Hepatocyte (in vitro differentiated cells): ENCODE measurements at regions not wholly inside any gene's neighbourhood (a gene's known extent, or its start where the extent isn't known, plus 50 kb on each side); places are given as distances from the start of the nearest gene placed in this dataset.

Experiments used
- DNase-seq: peaks from one replicate; pipeline ENCODE4 v3.0.0-alpha.2; 2016; ENCODE audit warnings: low spot score
- H2AFZ ChIP-seq: fragments of 200-600 bp; sonication (generic); 2 replicates; pipeline ENCODE4 v1.6.0; 2016; ENCODE audit warnings: antibody characterized with exemption, mild to moderate bottlenecking
- H3K27ac ChIP-seq: fragments of 200-600 bp; sonication (generic); 2 replicates; pipeline ENCODE4 v1.5.1; 2016; ENCODE audit warnings: mild to moderate bottlenecking
- H3K27me3 ChIP-seq: fragments of 200-600 bp; sonication (generic); 2 replicates; pipeline ENCODE4 v1.6.1; 2016
- H3K36me3 ChIP-seq: fragments of 200-600 bp; sonication (generic); replicated peaks from 2 replicates; pipeline ENCODE4 v1.5.1; 2016; ENCODE audit warnings: low read depth; ENCODE audit not compliant: insufficient read depth
- H3K4me1 ChIP-seq: fragments of 200-600 bp; sonication (generic); 2 replicates; pipeline ENCODE4 v1.5.1; 2016; ENCODE audit warnings: mild to moderate bottlenecking, moderate library complexity; ENCODE audit not compliant: insufficient read depth
- H3K4me2 ChIP-seq: fragments of 200-600 bp; sonication (generic); 2 replicates; pipeline ENCODE4 v1.6.0; 2016
- H3K4me3 ChIP-seq: fragments of 200-600 bp; sonication (generic); 2 replicates; pipeline ENCODE4 v1.5.1; 2016; ENCODE audit warnings: mild to moderate bottlenecking
- H3K79me2 ChIP-seq: fragments of 200-600 bp; sonication (generic); 2 replicates; pipeline ENCODE4 v1.6.0; 2017; ENCODE audit warnings: mild to moderate bottlenecking
- H3K9me2 ChIP-seq: fragments of 200-600 bp; sonication (generic); replicated peaks from 2 replicates; pipeline ENCODE4 v1.6.0; 2017; ENCODE audit warnings: mild to moderate bottlenecking; ENCODE audit not compliant: insufficient read depth
- H3K9me3 ChIP-seq: fragments of 200-600 bp; sonication (generic); 2 replicates; pipeline ENCODE4 v1.5.1; 2016; ENCODE audit warnings: low read depth, mild to moderate bottlenecking
- H4K20me1 ChIP-seq: fragments of 200-600 bp; sonication (generic); 2 replicates; pipeline ENCODE4 v1.6.0; 2016; ENCODE audit warnings: mild to moderate bottlenecking; ENCODE audit not compliant: insufficient read depth, poor library complexity, severe bottlenecking
- EZH2 ChIP-seq: fragments of 200-600 bp; sonication (generic); IDR thresholded peaks from 2 replicates; pipeline ENCODE4 v1.6.1; 2016; ENCODE audit warnings: antibody characterized with exemption, mild to moderate bottlenecking, borderline replicate concordance
- EZH2phosphoT487 ChIP-seq: fragments of 200-600 bp; sonication (generic); IDR thresholded peaks from one replicate; pipeline ENCODE4 v1.6.1; 2018; ENCODE audit warnings: antibody characterized with exemption, mild to moderate bottlenecking, low read depth, moderate library complexity; ENCODE audit not compliant: unreplicated experiment, severe bottlenecking
- WGBS: methylation state at CpG from one replicate; pipeline ENCODE4 v1.1.6; 2016; ENCODE audit warnings: low lambda C conversion rate; ENCODE audit errors: missing lambda C conversion rate; 5-methylcytosine and 5-hydroxymethylcytosine counted together
- TF ChIP-seq, protein P1 (sequence below): fragments of 200-600 bp; sonication (generic); IDR thresholded peaks from 2 replicates; pipeline ENCODE4 v1.5.1; 2016; ENCODE audit warnings: antibody characterized with exemption, mild to moderate bottlenecking; ENCODE audit not compliant: poor library complexity

DNA sequence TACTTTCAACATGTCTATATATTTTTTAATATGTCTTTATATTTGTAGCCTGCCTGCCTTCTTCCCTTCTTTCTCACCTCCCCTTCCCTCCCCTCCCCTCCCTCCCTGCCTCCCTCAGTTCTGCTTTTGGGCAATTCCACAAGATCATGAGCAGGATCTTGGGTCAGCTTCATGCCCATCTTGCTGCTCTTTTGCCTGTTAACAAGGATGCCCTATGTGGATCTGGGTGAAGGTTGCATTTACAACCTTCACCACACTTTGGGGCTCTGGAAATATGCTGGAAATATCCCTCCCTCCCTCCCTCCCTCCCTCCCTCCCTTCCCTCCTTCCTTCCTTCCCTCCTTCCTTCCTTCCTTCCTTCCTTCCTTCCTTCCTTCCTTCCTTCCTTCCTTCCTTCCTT is 334.1 kb upstream of the FAM98A start:
- H3K4me2 ChIP-seq = no peak overlapping the region
- no peak overlapping the region for H3K4me3 ChIP-seq
- no peaks in the 10 kb centered on the region for H3K36me3 ChIP-seq
- no peaks in the 10 kb centered on the region for H4K20me1 ChIP-seq
- H3K4me1 ChIP-seq = no peaks in the 10 kb centered on the region
- H3K27me3 ChIP-seq = no peaks in the 10 kb centered on the region
- H3K27ac ChIP-seq = no peak overlapping the region
- H2AFZ ChIP-seq = no peak overlapping the region
- H3K9me2 ChIP-seq = no peaks in the 10 kb centered on the region
- no peaks in the 10 kb centered on the region for H3K79me2 ChIP-seq
- H3K9me3 ChIP-seq = no peaks in the 10 kb centered on the region
- TF ChIP-seq, protein P1, sequence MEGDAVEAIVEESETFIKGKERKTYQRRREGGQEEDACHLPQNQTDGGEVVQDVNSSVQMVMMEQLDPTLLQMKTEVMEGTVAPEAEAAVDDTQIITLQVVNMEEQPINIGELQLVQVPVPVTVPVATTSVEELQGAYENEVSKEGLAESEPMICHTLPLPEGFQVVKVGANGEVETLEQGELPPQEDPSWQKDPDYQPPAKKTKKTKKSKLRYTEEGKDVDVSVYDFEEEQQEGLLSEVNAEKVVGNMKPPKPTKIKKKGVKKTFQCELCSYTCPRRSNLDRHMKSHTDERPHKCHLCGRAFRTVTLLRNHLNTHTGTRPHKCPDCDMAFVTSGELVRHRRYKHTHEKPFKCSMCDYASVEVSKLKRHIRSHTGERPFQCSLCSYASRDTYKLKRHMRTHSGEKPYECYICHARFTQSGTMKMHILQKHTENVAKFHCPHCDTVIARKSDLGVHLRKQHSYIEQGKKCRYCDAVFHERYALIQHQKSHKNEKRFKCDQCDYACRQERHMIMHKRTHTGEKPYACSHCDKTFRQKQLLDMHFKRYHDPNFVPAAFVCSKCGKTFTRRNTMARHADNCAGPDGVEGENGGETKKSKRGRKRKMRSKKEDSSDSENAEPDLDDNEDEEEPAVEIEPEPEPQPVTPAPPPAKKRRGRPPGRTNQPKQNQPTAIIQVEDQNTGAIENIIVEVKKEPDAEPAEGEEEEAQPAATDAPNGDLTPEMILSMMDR = no peak
- TF ChIP-seq EZH2 (no peak), EZH2phosphoT487 (no peak)
- DNase-seq = no peak

GRCh38 chr2:33931164-33931563 is 332.1 kb upstream of the FAM98A start:
- no peaks in the 10 kb centered on the region for H4K20me1 ChIP-seq
- no peak overlapping the region for H2AFZ ChIP-seq
- H3K9me2 ChIP-seq = no peaks in the 10 kb centered on the region
- no peaks in the 10 kb centered on the region for H3K27me3 ChIP-seq
- no peaks in the 10 kb centered on the region for H3K79me2 ChIP-seq
- DNase-seq = no peak
- no peak overlapping the region for H3K4me3 ChIP-seq
- no peak overlapping the region for H3K4me2 ChIP-seq
- no peak overlapping the region for H3K27ac ChIP-seq
- H3K36me3 ChIP-seq = no peaks in the 10 kb centered on the region
- WGBS = 85% methylated on average over 3 of the region's 3 CpGs
- H3K4me1 ChIP-seq = no peaks in the 10 kb centered on the region
- H3K9me3 ChIP-seq = no peaks in the 10 kb centered on the region
- TF ChIP-seq EZH2 (no peak), EZH2phosphoT487 (no peak)
- TF ChIP-seq, protein P1 = no peak

DNA sequence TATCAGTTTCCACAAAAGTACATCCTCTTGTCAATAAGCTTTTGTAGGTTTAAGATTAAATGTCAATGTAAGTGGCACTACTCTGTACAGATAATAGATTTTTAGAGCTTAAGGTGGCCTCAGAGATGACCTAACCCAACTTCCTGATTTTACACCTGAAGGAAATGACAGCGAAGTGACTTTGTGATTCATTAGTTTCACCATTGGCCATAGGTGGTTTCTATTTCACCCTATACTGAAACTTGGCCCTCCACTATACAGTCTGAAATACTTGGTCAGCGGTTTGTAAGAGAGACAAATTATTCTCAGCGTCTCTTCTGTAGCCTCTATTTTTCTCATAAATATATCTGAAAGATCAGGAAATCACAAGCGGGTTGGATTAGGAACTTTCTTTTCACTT is 330.4 kb upstream of the FAM98A start:
- H3K4me1 ChIP-seq = no peaks in the 10 kb centered on the region
- H3K27ac ChIP-seq = no peak overlapping the region
- H3K79me2 ChIP-seq = no peaks in the 10 kb centered on the region
- no peak overlapping the region for H3K4me2 ChIP-seq
- H3K4me3 ChIP-seq = no peak overlapping the region
- no peaks in the 10 kb centered on the region for H4K20me1 ChIP-seq
- 90% methylated on average over 4 of the region's 4 CpGs for WGBS
- H3K9me3 ChIP-seq = no peaks in the 10 kb centered on the region
- H3K36me3 ChIP-seq = no peaks in the 10 kb centered on the region
- H3K27me3 ChIP-seq = no peaks in the 10 kb centered on the region
- H2AFZ ChIP-seq = no peak overlapping the region
- no peak for DNase-seq
- TF ChIP-seq EZH2 (no peak), EZH2phosphoT487 (no peak)
- TF ChIP-seq, protein P1 = no peak
- H3K9me2 ChIP-seq = no peaks in the 10 kb centered on the region

- Histone ChIP-seq H3K27me3 (no peaks in the 10 kb centered on the region), H3K4me1 (no peaks in the 10 kb centered on the region), H2AFZ (no peak overlapping the region), H3K4me3 (no peak overlapping the region), H3K4me2 (no peak overlapping the region), H4K20me1 (no peaks in the 10 kb centered on the region), H3K79me2 (no peaks in the 10 kb centered on the region), H3K27ac (no peak overlapping the region), H3K9me2 (no peaks in the 10 kb centered on the region), H3K36me3 (no peaks in the 10 kb centered on the region), H3K9me3 (no peaks in the 10 kb centered on the region)
- WGBS = 81% methylated on average over 1 of the region's 1 CpG
- TF ChIP-seq EZH2 (no peak), EZH2phosphoT487 (no peak)
- TF ChIP-seq, protein P1 = no peak
- DNase-seq = no peak
Measured at GRCh38 chr2:33927756-33928155, 328.7 kb upstream of the FAM98A start.
